ENCODE measurements at regions not wholly inside any gene's neighbourhood (a gene's known extent, or its start where the extent isn't known, plus 50 kb on each side); places are given as distances from the start of the nearest gene placed in this dataset.

GRCh38 chr16:29604631-29605549 is 58.2 kb upstream of the SPN start (continued):
- TF ChIP-seq NR2F6 (IDR thresholded peaks at IDR 0.05), result peak; percentile 62
- peak; percentile 82 for TF ChIP-seq NR2F6 (CRISPR knock-in tag; IDR thresholded peaks at IDR 0.05)
- peak; percentile 24; the same call in 1 of the 2 replicates for TF ChIP-seq TBX3 (IDR thresholded peaks at IDR 0.05; ENCODE audit: borderline replicate concordance)
- TF ChIP-seq ZNF740 (CRISPR knock-in tag; IDR thresholded peaks at IDR 0.05), result peak; percentile 63; the same call in 1 of the 2 replicates
- 0 out of 2 replicates have a peak, but pooled peaks have one; percentile 76 for TF ChIP-seq TRAFD1 (CRISPR knock-in tag; IDR thresholded peaks at IDR 0.05; ENCODE audit: borderline replicate concordance)
- 0 out of 2 replicates have a peak, but pooled peaks have one; percentile 34 for TF ChIP-seq PAXIP1 (CRISPR knock-in tag; conservative IDR thresholded peaks at IDR 0.05)
- peak; percentile 11; the same call in 1 of the 2 replicates for TF ChIP-seq ZBTB7A (CRISPR knock-in tag; IDR thresholded peaks at IDR 0.05)
- TF ChIP-seq MAFK (conservative IDR thresholded peaks at IDR 0.05 in 1 of 2, IDR thresholded peaks at IDR 0.05 in 1 of 2; ENCODE audit: low read length in 2 of 2), result peak; percentile 65 to 82
- 0 out of 2 replicates have a peak, but pooled peaks have one; percentile 32 for TF ChIP-seq PPARG (CRISPR knock-in tag; conservative IDR thresholded peaks at IDR 0.05)
- peak; percentile 87 for TF ChIP-seq FOSL2 (CRISPR knock-in tag; IDR thresholded peaks at IDR 0.05)
- TF ChIP-seq DPF2 (CRISPR knock-in tag; IDR thresholded peaks at IDR 0.05; ENCODE audit: borderline replicate concordance, low read depth), result 0 out of 2 replicates have a peak, but pooled peaks have one; percentile 46
- TF ChIP-seq FOXK1 (CRISPR knock-in tag; IDR thresholded peaks at IDR 0.05; ENCODE audit: borderline replicate concordance, low read depth), result 0 out of 2 replicates have a peak, but pooled peaks have one; percentile 29

Measured in HepG2 (cell line).